ENCODE measurements at regions not wholly inside any gene's neighbourhood (a gene's known extent, or its start where the extent isn't known, plus 50 kb on each side); places are given as distances from the start of the nearest gene placed in this dataset.

DNA sequence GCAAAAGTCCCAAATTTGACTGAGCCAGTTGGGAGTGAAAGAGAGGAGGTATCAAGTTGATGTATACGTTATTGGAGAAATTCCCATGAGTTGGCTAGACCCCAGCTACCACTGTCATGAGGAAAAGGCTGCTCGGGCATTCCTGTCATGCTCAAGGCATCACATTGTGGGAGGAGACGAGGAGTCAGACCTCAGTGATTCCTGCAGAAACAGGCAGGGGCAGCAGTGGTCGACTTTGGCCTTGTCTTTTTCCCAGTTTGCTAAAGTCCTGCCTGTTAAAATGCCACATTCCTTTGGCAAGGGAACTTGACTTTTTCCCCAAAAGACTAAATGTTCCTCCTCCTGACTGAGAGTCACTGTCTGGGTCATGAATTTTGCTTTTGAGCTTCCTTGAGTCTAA lies 295.5 kb upstream of the HS3ST5 start (continued):
- TF ChIP-seq SAP30 (IDR thresholded peaks at IDR 0.05; ENCODE audit: insufficient read depth, insufficient replicate concordance, low read length) (no peak), SRF (IDR thresholded peaks at IDR 0.05; ENCODE audit: low read depth, low read length) (no peak), KDM5A (IDR thresholded peaks at IDR 0.05; ENCODE audit: low read length) (no peak), NRF1 (IDR thresholded peaks at IDR 0.05; ENCODE audit: low read depth, low read length) (no peak), RAD21 (IDR thresholded peaks at IDR 0.05 in 1 of 2, conservative IDR thresholded peaks at IDR 0.05 in 1 of 2; ENCODE audit: low read depth in 2 of 2, low read length in 2 of 2) (peak; percentile 58 to 66), POU5F1 (IDR thresholded peaks at IDR 0.05; ENCODE audit: low read depth, low read length) (no peak), MAFK (IDR thresholded peaks at IDR 0.05; ENCODE audit: low read depth, low read length) (no peak), SIN3A (conservative IDR thresholded peaks at IDR 0.05 in 1 of 2, IDR thresholded peaks at IDR 0.05 in 1 of 2; ENCODE audit: low read depth in 1 of 2, low read length in 2 of 2) (no peak), JUN (IDR thresholded peaks at IDR 0.05; ENCODE audit: low read depth, low read length) (no peak), TAF1 (IDR thresholded peaks at IDR 0.05; ENCODE audit: low read depth, low read length) (no peak), TAF7 (optimal IDR thresholded peaks at IDR 0.05; ENCODE audit: borderline replicate concordance, low read depth, low read length) (no peak), KDM4A (IDR thresholded peaks at IDR 0.05; ENCODE audit: low read depth, low read length, severe bottlenecking) (no peak), ASH2L (IDR thresholded peaks at IDR 0.05; ENCODE audit: low read length) (no peak), CHD2 (IDR thresholded peaks at IDR 0.05; ENCODE audit: low read length) (no peak), TEAD4 (IDR thresholded peaks at IDR 0.05; ENCODE audit: low read depth, low read length) (peak; percentile 39), POLR2AphosphoS5 (IDR thresholded peaks at IDR 0.05; ENCODE audit: low read depth, low read length) (no peak), CBX5 (IDR thresholded peaks at IDR 0.05; ENCODE audit: low read depth, low read length) (no peak)
- TF ChIP-seq, protein P1, sequence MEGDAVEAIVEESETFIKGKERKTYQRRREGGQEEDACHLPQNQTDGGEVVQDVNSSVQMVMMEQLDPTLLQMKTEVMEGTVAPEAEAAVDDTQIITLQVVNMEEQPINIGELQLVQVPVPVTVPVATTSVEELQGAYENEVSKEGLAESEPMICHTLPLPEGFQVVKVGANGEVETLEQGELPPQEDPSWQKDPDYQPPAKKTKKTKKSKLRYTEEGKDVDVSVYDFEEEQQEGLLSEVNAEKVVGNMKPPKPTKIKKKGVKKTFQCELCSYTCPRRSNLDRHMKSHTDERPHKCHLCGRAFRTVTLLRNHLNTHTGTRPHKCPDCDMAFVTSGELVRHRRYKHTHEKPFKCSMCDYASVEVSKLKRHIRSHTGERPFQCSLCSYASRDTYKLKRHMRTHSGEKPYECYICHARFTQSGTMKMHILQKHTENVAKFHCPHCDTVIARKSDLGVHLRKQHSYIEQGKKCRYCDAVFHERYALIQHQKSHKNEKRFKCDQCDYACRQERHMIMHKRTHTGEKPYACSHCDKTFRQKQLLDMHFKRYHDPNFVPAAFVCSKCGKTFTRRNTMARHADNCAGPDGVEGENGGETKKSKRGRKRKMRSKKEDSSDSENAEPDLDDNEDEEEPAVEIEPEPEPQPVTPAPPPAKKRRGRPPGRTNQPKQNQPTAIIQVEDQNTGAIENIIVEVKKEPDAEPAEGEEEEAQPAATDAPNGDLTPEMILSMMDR (IDR thresholded peaks at IDR 0.05; ENCODE audit: control extremely low read depth in 1 of 3, insufficient read depth in 1 of 3, low read depth in 1 of 3, low read length in 3 of 3): peak; percentile 39 to 72 (median 59); a peak in 3 of 4 replicates
- TF ChIP-seq, protein P2, sequence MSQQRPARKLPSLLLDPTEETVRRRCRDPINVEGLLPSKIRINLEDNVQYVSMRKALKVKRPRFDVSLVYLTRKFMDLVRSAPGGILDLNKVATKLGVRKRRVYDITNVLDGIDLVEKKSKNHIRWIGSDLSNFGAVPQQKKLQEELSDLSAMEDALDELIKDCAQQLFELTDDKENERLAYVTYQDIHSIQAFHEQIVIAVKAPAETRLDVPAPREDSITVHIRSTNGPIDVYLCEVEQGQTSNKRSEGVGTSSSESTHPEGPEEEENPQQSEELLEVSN (IDR thresholded peaks at IDR 0.05): no peak
- TF ChIP-seq, protein P3, sequence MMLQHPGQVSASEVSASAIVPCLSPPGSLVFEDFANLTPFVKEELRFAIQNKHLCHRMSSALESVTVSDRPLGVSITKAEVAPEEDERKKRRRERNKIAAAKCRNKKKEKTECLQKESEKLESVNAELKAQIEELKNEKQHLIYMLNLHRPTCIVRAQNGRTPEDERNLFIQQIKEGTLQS (IDR thresholded peaks at IDR 0.05; ENCODE audit: insufficient read depth, low read depth, low read length): no peak
